GM12878 (cell line): ENCODE measurements at regions not wholly inside any gene's neighbourhood (a gene's known extent, or its start where the extent isn't known, plus 50 kb on each side); places are given as distances from the start of the nearest gene placed in this dataset.

Source experiments
- ATAC-seq: fragments of 200-7000 bp; cut with Tn5 transposase; 3 replicates; pipeline ENCODE4 v1.9.1; 2020; ENCODE audit warnings: mild to moderate bottlenecking, moderate library complexity
- BruUV-seq: library from RNA; stranded (reverse); fragments of 400-500 nt; replicated peaks from 2 replicates; lab custom pipeline; 2021; lab: Mats Ljungman, UMichigan
- CTCF ChIA-PET: fragments of 300-600 bp; sonication (Branson Sonifier 250); formaldehyde crosslinking; extraction: SDS; loops from one replicate; lab custom pipeline; 2021; ENCODE audit warnings: inconsistent platforms; lab: Yijun Ruan, JAX
- POLR2A ChIA-PET: fragments of 350-600 bp; formaldehyde crosslinking; extraction: SDS; loops from one replicate; lab custom pipeline; 2021; ENCODE audit warnings: inconsistent platforms; lab: Charles Lee
- RAD21 ChIA-PET: fragments of 300-600 bp; sonication (Branson Sonifier 250); formaldehyde crosslinking; loops from one replicate; lab custom pipeline; 2023; ENCODE audit warnings: antibody characterized with exemption; ENCODE audit not compliant: unreplicated experiment; lab: Charles Lee
- SMC1A ChIA-PET: fragments of 300-600 bp; sonication (Branson Sonifier 250); formaldehyde crosslinking; loops from one replicate; lab custom pipeline; 2023; ENCODE audit not compliant: unreplicated experiment, uncharacterized antibody; lab: Charles Lee
- DNase-seq: peaks from one replicate; pipeline ENCODE4 v3.0.0-alpha.2; 2011; ENCODE audit warnings: low read depth, low spot score
- FAIRE-seq: peaks from 3 replicates; lab custom pipeline; 2011; peaks lifted over from hg19 to GRCh38; lab: Jason Lieb, UNC
- H2AFZ ChIP-seq: 2 replicates; pipeline ENCODE4 v1.6.0; 2011; ENCODE audit warnings: low read depth, low read length, control low read depth; ENCODE audit not compliant: control insufficient read depth
- H3K27ac ChIP-seq: 2 replicates; pipeline ENCODE4 v1.5.1; 2011; ENCODE audit warnings: control low read depth; ENCODE audit not compliant: control insufficient read depth, insufficient read depth
- H3K27me3 ChIP-seq, 2 experiments: replicated peaks in 1 of 2; 2 replicates each; pipeline versions ENCODE4 v1.6.0 to v1.6.1; 2011; ENCODE audit warnings: low read length in 1 of 2; ENCODE audit not compliant: control insufficient read depth in 2 of 2, insufficient read depth in 2 of 2
- H3K36me3 ChIP-seq, 2 experiments: 2 replicates each; pipeline ENCODE4 v1.5.1; 2011; ENCODE audit warnings: low read length in 1 of 2; ENCODE audit not compliant: control insufficient read depth in 2 of 2, insufficient read depth in 2 of 2
- H3K4me1 ChIP-seq: 2 replicates; pipeline ENCODE4 v1.6.1; 2011; ENCODE audit warnings: mild to moderate bottlenecking, low read length, moderate library complexity, mixed read lengths; ENCODE audit not compliant: control insufficient read depth, insufficient read depth
- H3K4me2 ChIP-seq: 2 replicates; pipeline ENCODE4 v1.6.0; 2011; ENCODE audit warnings: control low read depth; ENCODE audit not compliant: control insufficient read depth, insufficient read depth
- H3K4me3 ChIP-seq: fragments of 200-600 bp; sonication (generic); 2 replicates; pipeline ENCODE4 v1.5.1; 2016
- H3K79me2 ChIP-seq: 2 replicates; pipeline ENCODE4 v1.6.0; 2011; ENCODE audit warnings: low read length; ENCODE audit not compliant: control insufficient read depth, insufficient read depth
- H3K9ac ChIP-seq: 2 replicates; pipeline ENCODE4 v1.8.0; 2011; ENCODE audit warnings: low read length, control low read depth, mixed read lengths; ENCODE audit not compliant: control insufficient read depth, insufficient read depth
- H3K9me3 ChIP-seq: replicated peaks from 3 replicates; pipeline ENCODE4 v1.5.1; 2011; ENCODE audit warnings: mild to moderate bottlenecking, low read length; ENCODE audit not compliant: control insufficient read depth, insufficient read depth
- H4K20me1 ChIP-seq: 2 replicates; pipeline ENCODE4 v1.6.0; 2011; ENCODE audit not compliant: control insufficient read depth, insufficient read depth
- IKZF1 ChIP-seq: fragments of 450-650 bp; conservative IDR thresholded peaks from 2 replicates; pipeline ENCODE4 v1.6.1; 2017; ENCODE audit warnings: antibody characterized with exemption, mild to moderate bottlenecking
- MXI1 ChIP-seq: fragments of 150-350 bp; IDR thresholded peaks from 2 replicates; pipeline ENCODE4 v1.6.1; 2011; ENCODE audit warnings: low read depth, mild to moderate bottlenecking, inconsistent platforms, low read length, improper control_type of control experiment
- MYC ChIP-seq: IDR thresholded peaks from 2 replicates; pipeline ENCODE4 v1.6.1; 2011; ENCODE audit warnings: mild to moderate bottlenecking, low read length, moderate library complexity, inconsistent platforms; ENCODE audit not compliant: insufficient read depth, insufficient replicate concordance, insufficient read length, severe bottlenecking
- NR2C1 ChIP-seq: fragments of 450-650 bp; IDR thresholded peaks from 2 replicates; pipeline ENCODE4 v1.6.1; 2017; ENCODE audit warnings: antibody characterized with exemption, mild to moderate bottlenecking, moderate library complexity
- SIN3A ChIP-seq: IDR thresholded peaks from 2 replicates; pipeline ENCODE4 v1.6.1; 2012; ENCODE audit warnings: low read depth, low read length, improper control_type of control experiment
- WRNIP1 ChIP-seq: IDR thresholded peaks from 2 replicates; pipeline ENCODE4 v1.6.1; 2011; ENCODE audit warnings: low read depth, low read length, improper control_type of control experiment, borderline replicate concordance
- YBX1 ChIP-seq: fragments of 450-650 bp; IDR thresholded peaks from 2 replicates; pipeline ENCODE4 v1.6.1; 2016; ENCODE audit warnings: antibody characterized with exemption
- WGBS: methylation state at CpG from one replicate; pipeline ENCODE4 v1.1.6; 2016; ENCODE audit warnings: low lambda C conversion rate; ENCODE audit not compliant: insufficient replicate concordance, insufficient coverage; ENCODE audit errors: missing lambda C conversion rate; 5-methylcytosine and 5-hydroxymethylcytosine counted together
- in situ Hi-C: fragments of 300-500 bp; cut with MboI; formaldehyde crosslinking; loops from 9 replicates; pipeline ENCODE4 v1.14.3; 2018; ENCODE audit warnings: mixed read lengths
- intact Hi-C: fragments of 100-400 bp; cut with micrococcal nuclease; formaldehyde crosslinking; loops from one replicate; pipeline ENCODE4 v1.14.2; 2022; ENCODE audit not compliant: unreplicated experiment
- TF ChIP-seq, protein P1 (sequence below): fragments of 450-650 bp; IDR thresholded peaks from 2 replicates; pipeline ENCODE4 v1.6.1; 2016; ENCODE audit warnings: mild to moderate bottlenecking
- TF ChIP-seq, protein P2 (sequence below): fragments of 450-650 bp; formaldehyde crosslinking; IDR thresholded peaks from 2 replicates; pipeline ENCODE4 v1.4.0; 2020; ENCODE audit warnings: mild to moderate bottlenecking, moderate library complexity

DNA sequence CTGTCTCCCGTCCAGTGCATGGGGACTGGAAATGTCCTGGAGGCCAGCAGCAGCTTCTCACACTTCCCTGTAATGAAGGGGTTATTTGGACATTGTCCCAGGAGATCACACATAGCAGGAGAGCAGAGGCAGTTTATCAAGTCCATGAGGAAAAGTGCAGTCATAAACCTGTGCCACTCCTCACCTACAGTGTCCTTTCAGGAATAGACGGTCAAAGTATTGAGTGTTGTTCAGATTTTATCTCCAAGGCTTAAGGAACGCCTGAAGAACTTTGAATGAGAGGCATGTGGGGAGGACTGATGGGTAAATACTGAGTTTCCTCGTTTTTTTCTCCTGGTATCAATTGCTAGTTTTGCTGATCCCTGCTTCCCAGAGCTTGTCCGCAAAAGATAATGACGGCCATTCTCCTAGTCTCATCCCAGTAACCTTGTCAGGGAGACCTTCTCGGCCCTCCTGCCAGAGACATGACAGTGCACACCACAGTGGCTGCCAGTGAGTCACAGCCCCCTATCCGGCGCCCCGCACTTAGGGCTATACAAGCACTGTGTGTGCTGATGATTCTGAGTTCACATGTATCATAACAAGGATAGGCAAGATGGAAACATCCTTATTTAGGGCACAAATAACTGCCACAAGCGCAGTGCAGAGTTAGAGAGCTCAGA lies 495.5 kb upstream of the MGMT start:
- Histone ChIP-seq H3K36me3 (no peaks in the 10 kb centered on the region), H4K20me1 (no peaks in the 10 kb centered on the region), H3K79me2 (no peaks in the 10 kb centered on the region), H3K4me2 (no peak overlapping the region), H3K4me3 (no peak overlapping the region), H3K27me3 (no peaks in the 10 kb centered on the region), H3K9me3 (no peaks in the 10 kb centered on the region), H3K9ac (no peak overlapping the region), H3K27ac (no peak overlapping the region), H2AFZ (no peak overlapping the region), H3K4me1 (no peaks in the 10 kb centered on the region)
- intact Hi-C loops (no loop called here), in situ Hi-C loops (no loop called here)
- DNase-seq = no peak
- ChIA-PET RAD21 (no interaction called here), CTCF (no interaction called here), POLR2A (no interaction called here), SMC1A (no interaction called here)
- no TSS peak for BruUV-seq
- TF ChIP-seq IKZF1 (no peak), MYC (no peak)
- no peak for FAIRE-seq
- WGBS = 37% methylated on average over 11 of the region's 11 CpGs
- ATAC-seq = no peak

DNA sequence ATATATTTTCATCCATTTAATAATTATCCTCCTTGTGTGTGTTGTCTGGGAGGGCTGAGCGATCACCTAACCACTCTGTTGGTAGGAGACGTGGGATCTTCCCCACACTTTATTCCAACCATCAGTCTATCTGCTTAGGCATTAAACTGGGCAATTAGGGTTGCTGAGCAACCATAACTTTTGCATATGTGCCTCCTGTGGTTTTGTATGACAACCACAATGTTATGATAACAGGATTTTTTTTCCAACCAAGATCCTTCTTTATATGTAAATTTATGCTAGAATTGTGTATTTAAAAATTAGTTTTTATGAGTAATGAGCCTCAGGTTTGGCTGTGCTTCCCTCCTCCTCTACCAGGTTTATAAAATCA lies 495.0 kb upstream of the MGMT start:
- Histone ChIP-seq H3K4me3 (no peak overlapping the region), H3K27me3 (no peaks in the 10 kb centered on the region), H3K4me1 (no peaks in the 10 kb centered on the region), H3K36me3 (no peaks in the 10 kb centered on the region), H3K27ac (no peak overlapping the region), H2AFZ (no peak overlapping the region), H3K9ac (no peak overlapping the region), H3K4me2 (no peak overlapping the region), H4K20me1 (no peaks in the 10 kb centered on the region), H3K79me2 (no peaks in the 10 kb centered on the region), H3K9me3 (no peaks in the 10 kb centered on the region)
- intact Hi-C loops (no loop called here), in situ Hi-C loops (no loop called here)
- BruUV-seq = no TSS peak
- ChIA-PET SMC1A (no interaction called here), CTCF (no interaction called here), RAD21 (no interaction called here), POLR2A (no interaction called here)
- DNase-seq (no peak), ATAC-seq (no peak), FAIRE-seq (no peak)
- 13% methylated on average over 2 of the region's 2 CpGs for WGBS
- TF ChIP-seq, protein P1, sequence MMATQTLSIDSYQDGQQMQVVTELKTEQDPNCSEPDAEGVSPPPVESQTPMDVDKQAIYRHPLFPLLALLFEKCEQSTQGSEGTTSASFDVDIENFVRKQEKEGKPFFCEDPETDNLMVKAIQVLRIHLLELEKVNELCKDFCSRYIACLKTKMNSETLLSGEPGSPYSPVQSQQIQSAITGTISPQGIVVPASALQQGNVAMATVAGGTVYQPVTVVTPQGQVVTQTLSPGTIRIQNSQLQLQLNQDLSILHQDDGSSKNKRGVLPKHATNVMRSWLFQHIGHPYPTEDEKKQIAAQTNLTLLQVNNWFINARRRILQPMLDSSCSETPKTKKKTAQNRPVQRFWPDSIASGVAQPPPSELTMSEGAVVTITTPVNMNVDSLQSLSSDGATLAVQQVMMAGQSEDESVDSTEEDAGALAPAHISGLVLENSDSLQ = no peak
- TF ChIP-seq NR2C1 (no peak), SIN3A (no peak), YBX1 (no peak), MXI1 (no peak), WRNIP1 (no peak)
- TF ChIP-seq, protein P2, sequence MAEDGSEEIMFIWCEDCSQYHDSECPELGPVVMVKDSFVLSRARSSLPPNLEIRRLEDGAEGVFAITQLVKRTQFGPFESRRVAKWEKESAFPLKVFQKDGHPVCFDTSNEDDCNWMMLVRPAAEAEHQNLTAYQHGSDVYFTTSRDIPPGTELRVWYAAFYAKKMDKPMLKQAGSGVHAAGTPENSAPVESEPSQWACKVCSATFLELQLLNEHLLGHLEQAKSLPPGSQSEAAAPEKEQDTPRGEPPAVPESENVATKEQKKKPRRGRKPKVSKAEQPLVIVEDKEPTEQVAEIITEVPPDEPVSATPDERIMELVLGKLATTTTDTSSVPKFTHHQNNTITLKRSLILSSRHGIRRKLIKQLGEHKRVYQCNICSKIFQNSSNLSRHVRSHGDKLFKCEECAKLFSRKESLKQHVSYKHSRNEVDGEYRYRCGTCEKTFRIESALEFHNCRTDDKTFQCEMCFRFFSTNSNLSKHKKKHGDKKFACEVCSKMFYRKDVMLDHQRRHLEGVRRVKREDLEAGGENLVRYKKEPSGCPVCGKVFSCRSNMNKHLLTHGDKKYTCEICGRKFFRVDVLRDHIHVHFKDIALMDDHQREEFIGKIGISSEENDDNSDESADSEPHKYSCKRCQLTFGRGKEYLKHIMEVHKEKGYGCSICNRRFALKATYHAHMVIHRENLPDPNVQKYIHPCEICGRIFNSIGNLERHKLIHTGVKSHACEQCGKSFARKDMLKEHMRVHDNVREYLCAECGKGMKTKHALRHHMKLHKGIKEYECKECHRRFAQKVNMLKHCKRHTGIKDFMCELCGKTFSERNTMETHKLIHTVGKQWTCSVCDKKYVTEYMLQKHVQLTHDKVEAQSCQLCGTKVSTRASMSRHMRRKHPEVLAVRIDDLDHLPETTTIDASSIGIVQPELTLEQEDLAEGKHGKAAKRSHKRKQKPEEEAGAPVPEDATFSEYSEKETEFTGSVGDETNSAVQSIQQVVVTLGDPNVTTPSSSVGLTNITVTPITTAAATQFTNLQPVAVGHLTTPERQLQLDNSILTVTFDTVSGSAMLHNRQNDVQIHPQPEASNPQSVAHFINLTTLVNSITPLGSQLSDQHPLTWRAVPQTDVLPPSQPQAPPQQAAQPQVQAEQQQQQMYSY (CRISPR knock-in tag) = no peak
